ENCODE measurements at regions not wholly inside any gene's neighbourhood (a gene's known extent, or its start where the extent isn't known, plus 50 kb on each side); places are given as distances from the start of the nearest gene placed in this dataset.
A peak's percentile ranks its signal among the peaks of the same experiment; 100 is the strongest.

DNA sequence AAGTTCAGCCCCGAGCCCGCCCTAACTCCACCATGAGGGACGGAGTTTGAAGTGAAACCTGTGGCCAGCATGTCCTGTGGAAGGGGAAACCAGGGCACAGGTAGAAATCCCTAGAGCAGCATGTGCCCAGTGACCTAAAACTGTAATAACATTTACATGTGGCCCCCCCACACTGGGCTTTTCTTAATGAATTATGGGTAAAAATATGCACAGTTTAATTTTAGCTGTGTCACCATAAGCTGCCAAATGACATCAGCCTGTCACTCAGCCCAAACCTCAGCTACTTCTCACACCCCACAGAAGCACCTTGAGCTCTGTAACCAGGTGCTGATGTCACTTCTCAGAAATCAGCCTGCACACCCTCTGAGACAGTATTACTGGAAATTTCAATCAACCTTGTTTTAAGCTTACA is 50.0 kb upstream of the SLC19A1 start:
- no peak for DNase-seq (ENCODE audit: low read depth)

DNA sequence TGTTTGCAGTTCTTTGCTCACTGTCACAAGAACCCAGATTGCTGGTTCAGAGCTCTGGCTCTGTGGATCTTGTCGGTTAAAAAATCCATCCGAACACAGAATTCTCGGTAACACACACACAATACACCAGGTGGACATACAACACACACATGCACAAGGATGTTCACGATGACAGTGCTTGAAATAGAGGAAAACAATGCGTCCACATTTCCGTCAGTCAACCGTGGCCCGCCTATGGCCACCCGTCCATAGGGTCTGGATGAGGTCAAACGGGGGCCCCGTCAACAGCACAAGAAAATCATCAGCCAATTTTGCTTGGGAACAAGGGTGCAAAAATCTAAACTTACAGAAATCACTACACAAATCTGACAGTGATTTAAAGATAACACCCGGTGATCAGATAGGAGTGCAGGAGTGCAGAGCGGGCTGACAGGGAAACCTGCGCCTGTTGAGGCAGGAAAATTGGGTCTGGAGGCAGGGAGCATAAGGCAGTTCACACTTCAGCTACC is 50.4 kb upstream of the SLC19A1 start:
- no peak for DNase-seq (ENCODE audit: low read depth)

DNA sequence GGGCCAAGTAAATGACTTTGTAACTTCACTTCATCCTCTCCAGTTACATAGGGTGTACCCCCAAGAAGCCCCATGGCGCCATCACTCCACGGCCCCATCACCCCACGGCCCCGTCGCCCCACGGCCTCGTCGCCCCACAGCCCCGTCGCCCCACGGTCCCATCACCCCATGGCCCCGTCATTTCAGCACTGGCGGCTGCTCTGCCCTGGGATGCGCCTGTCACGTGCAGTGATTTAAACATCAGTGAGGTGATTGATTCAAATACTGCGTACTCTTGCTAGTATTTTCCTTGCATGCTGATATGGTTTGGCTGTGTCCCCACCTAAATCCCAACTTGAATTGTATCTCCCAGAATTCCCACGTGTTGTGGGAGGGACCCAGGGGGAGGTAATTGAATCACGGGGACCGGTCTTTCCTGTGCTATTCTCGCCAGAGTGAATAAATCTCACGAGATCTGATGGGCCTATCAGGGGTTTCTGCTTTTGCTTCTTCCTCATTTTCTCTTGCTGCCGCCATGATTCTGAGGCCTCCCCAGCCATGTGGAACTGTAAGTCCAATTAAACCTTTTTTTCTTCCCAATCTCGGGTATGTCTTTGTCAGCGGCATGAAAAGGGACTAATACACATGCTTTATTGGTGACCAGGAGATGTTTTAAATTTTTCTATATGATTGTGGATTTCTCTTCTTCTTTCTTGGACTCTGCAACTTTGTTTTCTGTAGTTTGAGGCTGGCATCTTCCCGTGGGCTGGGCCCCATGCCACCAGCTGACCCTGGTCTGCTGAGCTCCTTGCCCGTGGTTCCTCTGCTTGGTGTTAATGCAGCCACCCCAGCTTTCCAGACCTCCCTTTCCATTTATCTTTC is 50.1 kb upstream of the PCBP3 start:
- peak; percentile 38 for DNase-seq (ENCODE audit: low read depth)
